HG03457 (cell line): ENCODE measurements at regions not wholly inside any gene's neighbourhood (a gene's known extent, or its start where the extent isn't known, plus 50 kb on each side); places are given as distances from the start of the nearest gene placed in this dataset.

Experiments used
- ATAC-seq: cut with Tn5 transposase; IDR thresholded peaks from one replicate; pipeline ENCODE4 v1.9.1; 2021; ENCODE audit warnings: moderate number of reproducible peaks; ENCODE audit not compliant: unreplicated experiment

DNA sequence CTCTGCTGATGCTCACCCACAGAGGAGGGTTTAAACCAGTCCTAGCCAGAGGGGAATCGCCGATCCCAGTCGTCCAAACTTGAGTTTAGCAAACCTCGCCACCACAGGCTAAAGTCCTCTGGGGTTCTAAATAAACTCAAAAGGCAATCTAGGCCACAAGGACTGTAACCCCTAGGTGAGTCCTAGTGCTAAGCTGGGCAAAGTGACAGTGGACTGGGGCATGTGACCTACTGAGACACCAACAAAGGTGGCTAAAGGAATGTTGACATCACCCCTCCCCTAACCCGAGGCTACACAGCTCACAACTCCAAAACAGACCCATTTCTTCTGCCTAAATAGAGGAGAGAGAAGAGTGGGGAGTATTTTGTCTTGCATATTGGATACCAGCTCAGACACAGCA lies 142.8 kb upstream of the PRDX4 start:
- ATAC-seq, result no peak

- ATAC-seq, result no peak
Observed at GRCh38 chrX:23525531-23525930, 141.8 kb upstream of the PRDX4 start.

GRCh38 chrX:23540532-23540931 lies 126.8 kb upstream of the PRDX4 start:
- ATAC-seq, result no peak

DNA sequence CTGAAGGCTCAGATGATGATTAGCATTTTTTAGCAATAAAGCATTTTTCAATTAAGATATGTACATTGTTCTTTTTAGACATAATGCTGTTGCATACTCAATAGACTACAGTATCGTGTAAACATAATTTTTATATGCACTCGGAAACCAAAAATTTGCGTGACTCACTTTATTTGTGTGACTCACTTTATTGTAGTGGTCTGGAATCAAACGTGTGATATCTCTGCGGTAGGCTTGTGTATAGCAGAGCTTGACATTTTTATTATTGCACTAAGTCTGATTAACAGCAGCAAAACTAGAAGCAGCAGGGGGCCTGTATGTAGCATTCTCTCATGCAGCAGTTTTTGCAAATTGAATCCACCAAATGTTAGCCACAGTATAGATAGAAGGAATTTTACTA lies 119.1 kb upstream of the PRDX4 start:
- no peak for ATAC-seq

- no peak for ATAC-seq
Observed at GRCh38 chrX:23552303-23552702, 115.0 kb upstream of the PRDX4 start.

GRCh38 chrX:23554304-23554703 lies 113.0 kb upstream of the PRDX4 start:
- no peak for ATAC-seq

GRCh38 chrX:23557070-23557469 lies 110.2 kb upstream of the PRDX4 start:
- no peak for ATAC-seq

- ATAC-seq, result no peak
Observed at GRCh38 chrX:23559975-23560374, 107.3 kb upstream of the PRDX4 start.

DNA sequence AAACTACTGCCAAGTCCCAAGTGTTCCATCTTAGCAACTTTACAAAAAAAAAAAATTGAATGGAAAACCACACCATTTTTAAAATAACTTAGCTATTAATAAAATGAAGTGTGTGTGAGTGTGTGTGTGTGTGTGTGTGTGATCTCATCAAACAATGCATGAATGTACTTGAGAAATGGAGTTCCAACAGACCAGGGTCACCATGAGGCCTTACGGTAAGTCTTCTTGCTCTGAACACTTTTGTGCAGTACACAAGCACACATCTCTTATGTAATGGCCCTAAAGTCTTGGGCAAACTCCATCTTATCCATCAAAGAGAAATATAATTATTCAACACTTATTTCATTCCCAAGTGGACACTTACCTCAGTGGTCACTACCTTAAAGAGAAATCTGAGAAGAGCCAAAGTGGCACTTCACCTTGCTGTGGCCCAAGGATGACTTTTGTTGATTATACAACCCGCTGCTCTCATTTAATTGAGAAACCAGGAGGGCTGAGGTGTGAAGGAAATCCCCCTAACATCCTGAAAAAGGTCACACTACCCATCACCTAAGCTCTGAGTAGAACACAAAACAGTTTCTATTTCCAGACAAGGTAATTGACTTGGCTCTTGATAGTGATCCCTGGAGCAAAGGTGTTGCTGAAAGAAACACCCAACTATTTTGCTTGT lies 96.5 kb upstream of the PRDX4 start:
- no peak for ATAC-seq

- ATAC-seq, result no peak
Observed at GRCh38 chrX:23575281-23575680, 92.0 kb upstream of the PRDX4 start.

DNA sequence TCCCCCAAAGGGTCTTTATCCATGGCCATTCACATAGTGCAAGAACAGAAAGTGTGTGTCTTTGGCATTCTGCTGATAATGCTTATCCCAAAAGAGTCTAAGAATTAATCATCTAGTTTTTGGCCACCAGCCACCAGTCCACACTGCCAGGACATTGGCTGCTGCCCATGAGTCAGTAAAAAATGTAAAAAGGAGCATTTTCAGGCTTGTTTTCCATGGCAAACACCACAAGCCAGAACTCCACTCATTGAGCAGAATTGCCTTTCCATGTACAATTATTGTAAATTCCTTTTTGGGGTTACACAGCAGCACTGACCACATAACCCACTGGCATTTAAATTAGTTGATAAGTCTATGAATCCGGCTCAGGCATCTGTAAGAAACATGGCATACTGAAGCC lies 89.2 kb upstream of the PRDX4 start:
- ATAC-seq, result no peak

GRCh38 chrX:23589496-23589895 lies 77.8 kb upstream of the PRDX4 start:
- no peak for ATAC-seq

DNA sequence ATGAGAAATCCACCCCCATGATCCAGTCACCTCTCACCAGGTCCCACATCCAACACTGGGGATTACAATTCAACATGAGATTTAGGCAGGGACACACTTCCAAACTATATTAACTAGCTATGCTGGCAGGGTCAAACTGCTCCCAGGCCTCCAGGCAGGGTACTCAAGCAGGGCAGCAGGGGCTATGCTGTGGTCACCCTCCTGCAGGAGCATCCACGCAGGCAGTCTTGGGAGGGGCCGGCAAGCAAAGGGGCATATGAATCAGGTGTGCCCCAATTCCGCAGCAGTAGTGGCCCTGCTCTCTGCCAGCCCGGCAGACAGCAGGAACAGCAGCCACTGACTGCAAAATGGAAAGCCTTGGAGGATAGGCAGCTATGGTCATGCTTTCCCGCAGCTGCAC lies 74.6 kb upstream of the PRDX4 start:
- ATAC-seq, result no peak

GRCh38 chrX:23598575-23598974 lies 68.7 kb upstream of the PRDX4 start:
- ATAC-seq, result no peak

- ATAC-seq, result no peak
Observed at GRCh38 chrX:23603501-23603900, 63.8 kb upstream of the PRDX4 start.

- ATAC-seq, result no peak
Observed at GRCh38 chrX:23610495-23610894, 56.8 kb upstream of the PRDX4 start.

- no peak for ATAC-seq
Observed at GRCh38 chrX:23612846-23613245, 54.4 kb upstream of the PRDX4 start.

DNA sequence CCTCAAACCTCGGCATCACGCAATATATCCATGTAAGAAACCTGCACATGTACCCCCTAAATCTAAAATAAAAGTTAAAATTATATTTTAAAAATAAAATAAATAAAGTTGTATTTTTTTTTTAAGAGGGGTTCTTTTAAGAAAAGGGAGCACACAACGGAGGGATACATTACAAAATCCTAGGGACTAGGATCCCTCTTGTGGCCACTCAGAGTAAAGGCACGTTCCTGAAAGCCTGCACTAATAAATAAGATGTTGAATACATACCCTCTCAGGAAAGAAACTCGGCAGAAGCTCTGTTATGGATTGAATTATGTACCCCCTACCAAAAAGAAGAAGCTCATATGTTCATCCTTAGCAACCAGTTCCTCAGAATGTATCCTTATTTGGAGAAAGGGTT lies 50.9 kb upstream of the PRDX4 start:
- ATAC-seq, result no peak
